AG04450 (cell line): ENCODE measurements at regions not wholly inside any gene's neighbourhood (a gene's known extent, or its start where the extent isn't known, plus 50 kb on each side); places are given as distances from the start of the nearest gene placed in this dataset.

Experiments used
- CTCF ChIA-PET: fragments of 300-600, 350-600 bp; formaldehyde crosslinking; extraction: SDS; loops from one replicate; lab custom pipeline; 2022; ENCODE audit warnings: antibody characterized with exemption, inconsistent platforms; lab: Charles Lee
- POLR2A ChIA-PET: fragments of 350-600 bp; formaldehyde crosslinking; extraction: SDS; loops from one replicate; lab custom pipeline; 2021; ENCODE audit warnings: antibody characterized with exemption, inconsistent platforms; lab: Yijun Ruan, JAX
- DNase-seq: peaks from one replicate; pipeline ENCODE4 v3.0.0-alpha.2; 2011; ENCODE audit warnings: low read depth, low spot score
- H3K27ac ChIP-seq: one replicate; pipeline ENCODE4 v1.5.1; 2012; ENCODE audit warnings: low read depth, low read length, control low read depth
- H3K27me3 ChIP-seq: one replicate; pipeline ENCODE4 v1.6.0; 2012; ENCODE audit warnings: low read length; ENCODE audit not compliant: control insufficient read depth, insufficient read depth
- H3K4me3 ChIP-seq: 2 replicates; pipeline ENCODE4 v1.5.1; 2011; ENCODE audit warnings: mild to moderate bottlenecking, low read depth, low read length, control low read depth
- H3K9me3 ChIP-seq: 2 replicates; pipeline ENCODE4 v1.5.1; 2012; ENCODE audit warnings: low read length; ENCODE audit not compliant: control insufficient read depth, insufficient read depth
- CTCF ChIP-seq: IDR thresholded peaks from 2 replicates; pipeline ENCODE4 v1.5.1; 2011; ENCODE audit warnings: low read depth, low read length, control low read depth, inconsistent platforms

GRCh38 chr17:52336796-52337195 lies 178.3 kb upstream of the CA10 start:
- Histone ChIP-seq H3K27me3 (no peaks in the 10 kb centered on the region), H3K9me3 (peaks cover 5% of the 10 kb centered on the region), H3K4me3 (no peak overlapping the region), H3K27ac (no peak overlapping the region)
- POLR2A ChIA-PET: no interaction called here
- no peak for TF ChIP-seq CTCF
- DNase-seq: no peak
- CTCF ChIA-PET: no interaction called here

- H3K4me3 ChIP-seq: no peak overlapping the region
- no peak overlapping the region for H3K27ac ChIP-seq
- CTCF ChIA-PET: no interaction called here
- H3K27me3 ChIP-seq: no peaks in the 10 kb centered on the region
- no peak for DNase-seq
- H3K9me3 ChIP-seq: peaks cover 7% of the 10 kb centered on the region
- POLR2A ChIA-PET: no interaction called here
- TF ChIP-seq CTCF: no peak
Observed at GRCh38 chr17:52306314-52306713, 147.8 kb upstream of the CA10 start.

GRCh38 chr17:52298881-52299280 lies 140.4 kb upstream of the CA10 start:
- no peak for TF ChIP-seq CTCF
- H3K4me3 ChIP-seq: no peak overlapping the region
- no peaks in the 10 kb centered on the region for H3K27me3 ChIP-seq
- H3K9me3 ChIP-seq: no peaks in the 10 kb centered on the region; the same call in 1 of the 2 replicates
- ChIA-PET POLR2A (no interaction called here), CTCF (no interaction called here)
- no peak for DNase-seq
- no peak overlapping the region for H3K27ac ChIP-seq

- ChIA-PET POLR2A (no interaction called here), CTCF (no interaction called here)
- Histone ChIP-seq H3K27me3 (no peaks in the 10 kb centered on the region), H3K27ac (no peak overlapping the region), H3K9me3 (no peaks in the 10 kb centered on the region; the same call in 1 of the 2 replicates), H3K4me3 (no peak overlapping the region)
- DNase-seq: no peak
- no peak for TF ChIP-seq CTCF
Observed at GRCh38 chr17:52297230-52298010, 138.9 kb upstream of the CA10 start.

GRCh38 chr17:52294301-52294700 lies 135.8 kb upstream of the CA10 start:
- ChIA-PET CTCF (no interaction called here), POLR2A (no interaction called here)
- H3K27ac ChIP-seq: no peak overlapping the region
- H3K4me3 ChIP-seq: no peak overlapping the region
- TF ChIP-seq CTCF: no peak
- no peak for DNase-seq
- peaks cover 3% of the 10 kb centered on the region; the same call in 1 of the 2 replicates for H3K9me3 ChIP-seq
- no peaks in the 10 kb centered on the region for H3K27me3 ChIP-seq
